GM23338 (cell line): ENCODE measurements at regions not wholly inside any gene's neighbourhood (a gene's known extent, or its start where the extent isn't known, plus 50 kb on each side); places are given as distances from the start of the nearest gene placed in this dataset.

Experiments used
- ATAC-seq: fragments of 200-7000 bp; cut with Tn5 transposase; 3 replicates; pipeline ENCODE4 v1.9.1; 2020
- DNase-seq: peaks from one replicate; pipeline ENCODE4 v3.0.0-alpha.2; 2015; ENCODE audit warnings: low spot score
- H2AFZ ChIP-seq: fragments of 200-600 bp; sonication (generic); 2 replicates; pipeline ENCODE4 v1.8.0; 2016; ENCODE audit warnings: antibody characterized with exemption, mild to moderate bottlenecking, moderate library complexity
- H3F3A ChIP-seq: fragments of 200-600 bp; sonication (generic); replicated peaks from 2 replicates; pipeline ENCODE4 v1.8.0; 2017; ENCODE audit warnings: antibody characterized with exemption, mixed run types, low read depth
- H3K27ac ChIP-seq: fragments of 200-600 bp; sonication (generic); 2 replicates; pipeline ENCODE4 v1.6.1; 2016; ENCODE audit warnings: low read depth
- H3K27me3 ChIP-seq: fragments of 200-600 bp; sonication (generic); 2 replicates; pipeline ENCODE4 v1.8.0; 2016; ENCODE audit warnings: mild to moderate bottlenecking, mixed run types, moderate library complexity; ENCODE audit not compliant: insufficient read depth
- H3K36me3 ChIP-seq: fragments of 200-600 bp; sonication (generic); 2 replicates; pipeline ENCODE4 v1.8.0; 2016; ENCODE audit warnings: mild to moderate bottlenecking; ENCODE audit not compliant: insufficient read depth
- H3K4me1 ChIP-seq: fragments of 200-600 bp; sonication (generic); 2 replicates; pipeline ENCODE4 v1.8.0; 2016; ENCODE audit warnings: mild to moderate bottlenecking, moderate library complexity; ENCODE audit not compliant: insufficient read depth
- H3K4me2 ChIP-seq: fragments of 200-600 bp; sonication (generic); 2 replicates; pipeline ENCODE4 v1.7.1; 2017; ENCODE audit warnings: mixed run types
- H3K4me3 ChIP-seq: fragments of 200-600 bp; sonication (generic); 2 replicates; pipeline ENCODE4 v1.6.1; 2016; ENCODE audit warnings: mixed run types
- H3K79me2 ChIP-seq: fragments of 200-600 bp; sonication (generic); replicated peaks from 2 replicates; pipeline ENCODE4 v1.8.0; 2017; ENCODE audit warnings: mild to moderate bottlenecking; ENCODE audit not compliant: insufficient read depth
- H3K9me2 ChIP-seq: fragments of 200-600 bp; sonication (generic); 2 replicates; pipeline ENCODE4 v1.8.0; 2017; ENCODE audit not compliant: insufficient read depth
- H4K20me1 ChIP-seq: fragments of 200-600 bp; sonication (generic); replicated peaks from 2 replicates; pipeline ENCODE4 v1.8.0; 2017; ENCODE audit warnings: mild to moderate bottlenecking; ENCODE audit not compliant: insufficient read depth
- H3K27ac Mint-ChIP-seq: 2 replicates; pipeline ENCODE4 v1.8.0; 2020; ENCODE audit warnings: inconsistent platforms, mild to moderate bottlenecking, moderate library complexity, mixed read lengths
- H3K27me3 Mint-ChIP-seq: 3 replicates; pipeline ENCODE4 v1.8.0; 2022; ENCODE audit warnings: low read depth, mild to moderate bottlenecking, moderate library complexity, mixed read lengths, inconsistent platforms; ENCODE audit not compliant: insufficient read depth, poor library complexity
- H3K36me3 Mint-ChIP-seq: 3 replicates; pipeline ENCODE4 v1.8.0; 2021; ENCODE audit warnings: low read depth, mild to moderate bottlenecking, inconsistent platforms, moderate library complexity, mixed read lengths
- H3K4me1 Mint-ChIP-seq: 3 replicates; pipeline ENCODE4 v1.8.0; 2020; ENCODE audit warnings: mild to moderate bottlenecking, inconsistent platforms, mixed read lengths
- H3K4me3 Mint-ChIP-seq: 3 replicates; pipeline ENCODE4 v1.8.0; 2021; ENCODE audit warnings: moderate library complexity, mild to moderate bottlenecking, inconsistent platforms, mixed read lengths
- H3K9me3 Mint-ChIP-seq: 3 replicates; pipeline ENCODE4 v1.8.0; 2020; ENCODE audit warnings: moderate library complexity, mild to moderate bottlenecking, inconsistent platforms, mixed read lengths
- EZH2phosphoT487 ChIP-seq: fragments of 200-600 bp; sonication (generic); IDR thresholded peaks from one replicate; pipeline ENCODE4 v1.8.1; 2018; ENCODE audit warnings: antibody characterized with exemption; ENCODE audit not compliant: unreplicated experiment
- JUNB ChIP-seq: IDR thresholded peaks from one replicate; pipeline ENCODE4 v1.6.1; 2016; ENCODE audit warnings: antibody characterized with exemption; ENCODE audit not compliant: unreplicated experiment
- STAT1 ChIP-seq: IDR thresholded peaks from one replicate; pipeline ENCODE4 v1.6.1; 2016; ENCODE audit warnings: antibody characterized with exemption; ENCODE audit not compliant: unreplicated experiment
- ZNF114 ChIP-seq: fragments of 250-450 bp; sonication (Bioruptor Pico); IDR thresholded peaks from 2 replicates; pipeline ENCODE4 v1.5.0; 2020; ENCODE audit warnings: mild to moderate bottlenecking, moderate library complexity
- TF ChIP-seq, protein P1 (sequence below): fragments of 250-450 bp; sonication (Bioruptor Pico); IDR thresholded peaks from 2 replicates; pipeline ENCODE4 v1.5.0; 2020; ENCODE audit warnings: mild to moderate bottlenecking, moderate library complexity
- TF ChIP-seq, protein P2 (sequence below): IDR thresholded peaks from one replicate; pipeline ENCODE4 v1.6.1; 2018; ENCODE audit warnings: antibody characterized with exemption; ENCODE audit not compliant: unreplicated experiment

DNA sequence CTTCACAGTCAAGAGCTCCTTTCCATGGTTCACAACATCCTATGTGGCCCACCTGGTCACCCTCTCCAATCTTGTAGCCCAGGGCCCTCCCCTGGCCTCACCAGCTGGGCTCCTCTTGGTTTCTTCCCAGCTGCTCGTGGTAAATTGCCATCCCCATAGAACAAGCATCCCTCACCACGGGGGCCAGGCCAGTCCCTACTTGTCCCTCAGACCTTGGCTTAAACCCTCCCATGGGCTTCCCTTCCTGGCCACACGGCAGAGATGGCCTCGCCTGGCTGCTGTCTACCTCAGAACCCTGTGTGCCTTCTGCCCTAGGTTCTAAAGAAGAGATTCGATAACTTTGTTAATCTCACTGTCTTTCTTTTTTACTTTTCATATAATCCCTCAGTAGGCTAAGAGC is 153.3 kb upstream of the TCERG1L start:
- no peaks in the 10 kb centered on the region for H3K4me1 Mint-ChIP-seq
- peaks cover 9% of the 10 kb centered on the region for H3K27me3 Mint-ChIP-seq
- H3K36me3 ChIP-seq, result no peaks in the 10 kb centered on the region
- ATAC-seq (no peak), DNase-seq (no peak)
- no peak overlapping the region for H3K4me2 ChIP-seq
- H3K9me2 ChIP-seq, result no peaks in the 10 kb centered on the region; the same call in 1 of the 2 replicates
- H3K4me1 ChIP-seq, result no peaks in the 10 kb centered on the region
- H2AFZ ChIP-seq, result no peak overlapping the region
- H3K27ac Mint-ChIP-seq, result no peak overlapping the region
- H3K4me3 ChIP-seq, result no peak overlapping the region
- no peak overlapping the region for H3K27ac ChIP-seq
- H3K36me3 Mint-ChIP-seq, result peaks cover 17% of the 10 kb centered on the region
- H3K4me3 Mint-ChIP-seq, result no peak overlapping the region
- H3K79me2 ChIP-seq, result no peaks in the 10 kb centered on the region
- H3K27me3 ChIP-seq, result no peaks in the 10 kb centered on the region
- TF ChIP-seq, protein P1, sequence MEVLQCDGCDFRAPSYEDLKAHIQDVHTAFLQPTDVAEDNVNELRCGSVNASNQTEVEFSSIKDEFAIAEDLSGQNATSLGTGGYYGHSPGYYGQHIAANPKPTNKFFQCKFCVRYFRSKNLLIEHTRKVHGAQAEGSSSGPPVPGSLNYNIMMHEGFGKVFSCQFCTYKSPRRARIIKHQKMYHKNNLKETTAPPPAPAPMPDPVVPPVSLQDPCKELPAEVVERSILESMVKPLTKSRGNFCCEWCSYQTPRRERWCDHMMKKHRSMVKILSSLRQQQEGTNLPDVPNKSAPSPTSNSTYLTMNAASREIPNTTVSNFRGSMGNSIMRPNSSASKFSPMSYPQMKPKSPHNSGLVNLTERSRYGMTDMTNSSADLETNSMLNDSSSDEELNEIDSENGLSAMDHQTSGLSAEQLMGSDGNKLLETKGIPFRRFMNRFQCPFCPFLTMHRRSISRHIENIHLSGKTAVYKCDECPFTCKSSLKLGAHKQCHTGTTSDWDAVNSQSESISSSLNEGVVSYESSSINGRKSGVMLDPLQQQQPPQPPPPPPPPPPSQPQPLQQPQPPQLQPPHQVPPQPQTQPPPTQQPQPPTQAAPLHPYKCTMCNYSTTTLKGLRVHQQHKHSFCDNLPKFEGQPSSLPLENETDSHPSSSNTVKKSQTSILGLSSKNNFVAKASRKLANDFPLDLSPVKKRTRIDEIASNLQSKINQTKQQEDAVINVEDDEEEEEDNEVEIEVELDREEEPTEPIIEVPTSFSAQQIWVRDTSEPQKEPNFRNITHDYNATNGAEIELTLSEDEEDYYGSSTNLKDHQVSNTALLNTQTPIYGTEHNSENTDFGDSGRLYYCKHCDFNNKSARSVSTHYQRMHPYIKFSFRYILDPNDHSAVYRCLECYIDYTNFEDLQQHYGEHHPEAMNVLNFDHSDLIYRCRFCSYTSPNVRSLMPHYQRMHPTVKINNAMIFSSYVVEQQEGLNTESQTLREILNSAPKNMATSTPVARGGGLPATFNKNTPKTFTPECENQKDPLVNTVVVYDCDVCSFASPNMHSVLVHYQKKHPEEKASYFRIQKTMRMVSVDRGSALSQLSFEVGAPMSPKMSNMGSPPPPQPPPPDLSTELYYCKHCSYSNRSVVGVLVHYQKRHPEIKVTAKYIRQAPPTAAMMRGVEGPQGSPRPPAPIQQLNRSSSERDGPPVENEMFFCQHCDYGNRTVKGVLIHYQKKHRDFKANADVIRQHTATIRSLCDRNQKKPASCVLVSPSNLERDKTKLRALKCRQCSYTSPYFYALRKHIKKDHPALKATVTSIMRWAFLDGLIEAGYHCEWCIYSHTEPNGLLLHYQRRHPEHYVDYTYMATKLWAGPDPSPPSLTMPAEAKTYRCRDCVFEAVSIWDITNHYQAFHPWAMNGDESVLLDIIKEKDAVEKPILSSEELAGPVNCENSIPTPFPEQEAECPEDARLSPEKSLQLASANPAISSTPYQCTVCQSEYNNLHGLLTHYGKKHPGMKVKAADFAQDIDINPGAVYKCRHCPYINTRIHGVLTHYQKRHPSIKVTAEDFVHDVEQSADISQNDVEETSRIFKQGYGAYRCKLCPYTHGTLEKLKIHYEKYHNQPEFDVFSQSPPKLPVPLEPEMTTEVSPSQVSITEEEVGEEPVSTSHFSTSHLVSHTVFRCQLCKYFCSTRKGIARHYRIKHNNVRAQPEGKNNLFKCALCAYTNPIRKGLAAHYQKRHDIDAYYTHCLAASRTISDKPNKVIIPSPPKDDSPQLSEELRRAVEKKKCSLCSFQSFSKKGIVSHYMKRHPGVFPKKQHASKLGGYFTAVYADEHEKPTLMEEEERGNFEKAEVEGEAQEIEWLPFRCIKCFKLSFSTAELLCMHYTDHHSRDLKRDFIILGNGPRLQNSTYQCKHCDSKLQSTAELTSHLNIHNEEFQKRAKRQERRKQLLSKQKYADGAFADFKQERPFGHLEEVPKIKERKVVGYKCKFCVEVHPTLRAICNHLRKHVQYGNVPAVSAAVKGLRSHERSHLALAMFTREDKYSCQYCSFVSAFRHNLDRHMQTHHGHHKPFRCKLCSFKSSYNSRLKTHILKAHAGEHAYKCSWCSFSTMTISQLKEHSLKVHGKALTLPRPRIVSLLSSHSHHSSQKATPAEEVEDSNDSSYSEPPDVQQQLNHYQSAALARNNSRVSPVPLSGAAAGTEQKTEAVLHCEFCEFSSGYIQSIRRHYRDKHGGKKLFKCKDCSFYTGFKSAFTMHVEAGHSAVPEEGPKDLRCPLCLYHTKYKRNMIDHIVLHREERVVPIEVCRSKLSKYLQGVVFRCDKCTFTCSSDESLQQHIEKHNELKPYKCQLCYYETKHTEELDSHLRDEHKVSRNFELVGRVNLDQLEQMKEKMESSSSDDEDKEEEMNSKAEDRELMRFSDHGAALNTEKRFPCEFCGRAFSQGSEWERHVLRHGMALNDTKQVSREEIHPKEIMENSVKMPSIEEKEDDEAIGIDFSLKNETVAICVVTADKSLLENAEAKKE (CRISPR knock-in tag), result no peak
- TF ChIP-seq ZNF114 (CRISPR knock-in tag), result no peak
- TF ChIP-seq STAT1, result no peak
- TF ChIP-seq, protein P2, sequence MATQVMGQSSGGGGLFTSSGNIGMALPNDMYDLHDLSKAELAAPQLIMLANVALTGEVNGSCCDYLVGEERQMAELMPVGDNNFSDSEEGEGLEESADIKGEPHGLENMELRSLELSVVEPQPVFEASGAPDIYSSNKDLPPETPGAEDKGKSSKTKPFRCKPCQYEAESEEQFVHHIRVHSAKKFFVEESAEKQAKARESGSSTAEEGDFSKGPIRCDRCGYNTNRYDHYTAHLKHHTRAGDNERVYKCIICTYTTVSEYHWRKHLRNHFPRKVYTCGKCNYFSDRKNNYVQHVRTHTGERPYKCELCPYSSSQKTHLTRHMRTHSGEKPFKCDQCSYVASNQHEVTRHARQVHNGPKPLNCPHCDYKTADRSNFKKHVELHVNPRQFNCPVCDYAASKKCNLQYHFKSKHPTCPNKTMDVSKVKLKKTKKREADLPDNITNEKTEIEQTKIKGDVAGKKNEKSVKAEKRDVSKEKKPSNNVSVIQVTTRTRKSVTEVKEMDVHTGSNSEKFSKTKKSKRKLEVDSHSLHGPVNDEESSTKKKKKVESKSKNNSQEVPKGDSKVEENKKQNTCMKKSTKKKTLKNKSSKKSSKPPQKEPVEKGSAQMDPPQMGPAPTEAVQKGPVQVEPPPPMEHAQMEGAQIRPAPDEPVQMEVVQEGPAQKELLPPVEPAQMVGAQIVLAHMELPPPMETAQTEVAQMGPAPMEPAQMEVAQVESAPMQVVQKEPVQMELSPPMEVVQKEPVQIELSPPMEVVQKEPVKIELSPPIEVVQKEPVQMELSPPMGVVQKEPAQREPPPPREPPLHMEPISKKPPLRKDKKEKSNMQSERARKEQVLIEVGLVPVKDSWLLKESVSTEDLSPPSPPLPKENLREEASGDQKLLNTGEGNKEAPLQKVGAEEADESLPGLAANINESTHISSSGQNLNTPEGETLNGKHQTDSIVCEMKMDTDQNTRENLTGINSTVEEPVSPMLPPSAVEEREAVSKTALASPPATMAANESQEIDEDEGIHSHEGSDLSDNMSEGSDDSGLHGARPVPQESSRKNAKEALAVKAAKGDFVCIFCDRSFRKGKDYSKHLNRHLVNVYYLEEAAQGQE, result no peak
- no peak for TF ChIP-seq JUNB
- no peak for TF ChIP-seq EZH2phosphoT487
- no peaks in the 10 kb centered on the region for H4K20me1 ChIP-seq
- no peaks in the 10 kb centered on the region for H3F3A ChIP-seq
- H3K9me3 Mint-ChIP-seq, result peaks cover 90% of the 10 kb centered on the region
